SK-N-SH (cell line): ENCODE measurements at regions not wholly inside any gene's neighbourhood (a gene's known extent, or its start where the extent isn't known, plus 50 kb on each side); places are given as distances from the start of the nearest gene placed in this dataset.

Experiments
- GABPA ChIP-seq: IDR thresholded peaks from 2 replicates; pipeline ENCODE4 v1.4.0; 2012; ENCODE audit warnings: low read depth, mild to moderate bottlenecking
- MXI1 ChIP-seq: IDR thresholded peaks from 2 replicates; pipeline ENCODE4 v1.6.1; 2012; ENCODE audit warnings: mild to moderate bottlenecking, low read depth, low read length, improper control_type of control experiment
- NRF1 ChIP-seq: IDR thresholded peaks from 2 replicates; pipeline ENCODE4 v1.6.1; 2012; ENCODE audit warnings: low read depth, mild to moderate bottlenecking, low read length
- TF ChIP-seq, protein P1 (sequence below): fragments of 200-600 bp; sonication (generic); IDR thresholded peaks from 2 replicates; pipeline ENCODE4 v1.6.1; 2017; ENCODE audit warnings: antibody characterized with exemption, mild to moderate bottlenecking, moderate library complexity

DNA sequence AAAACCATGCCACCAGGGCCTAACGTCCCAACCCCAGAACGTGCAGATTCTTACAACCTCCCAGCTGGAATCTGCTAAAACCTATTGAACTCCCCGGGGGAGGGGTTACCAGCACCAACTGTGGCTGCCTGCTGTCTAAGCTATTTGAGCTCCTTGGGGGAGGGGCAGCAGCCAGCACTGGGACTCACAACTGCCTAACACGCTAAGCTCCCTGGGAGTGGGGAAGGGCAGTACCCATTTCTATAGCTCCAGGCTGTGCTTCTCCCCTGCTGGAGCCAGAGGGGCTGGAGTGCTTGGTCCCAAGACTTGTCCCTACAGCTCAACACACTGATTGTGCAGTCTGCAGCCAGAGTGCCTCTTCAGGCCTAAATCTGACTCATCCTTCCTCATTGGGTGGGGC is 459.8 kb upstream of the FGF16 start:
- TF ChIP-seq GABPA (no peak), NRF1 (no peak), MXI1 (no peak)
- TF ChIP-seq, protein P1, sequence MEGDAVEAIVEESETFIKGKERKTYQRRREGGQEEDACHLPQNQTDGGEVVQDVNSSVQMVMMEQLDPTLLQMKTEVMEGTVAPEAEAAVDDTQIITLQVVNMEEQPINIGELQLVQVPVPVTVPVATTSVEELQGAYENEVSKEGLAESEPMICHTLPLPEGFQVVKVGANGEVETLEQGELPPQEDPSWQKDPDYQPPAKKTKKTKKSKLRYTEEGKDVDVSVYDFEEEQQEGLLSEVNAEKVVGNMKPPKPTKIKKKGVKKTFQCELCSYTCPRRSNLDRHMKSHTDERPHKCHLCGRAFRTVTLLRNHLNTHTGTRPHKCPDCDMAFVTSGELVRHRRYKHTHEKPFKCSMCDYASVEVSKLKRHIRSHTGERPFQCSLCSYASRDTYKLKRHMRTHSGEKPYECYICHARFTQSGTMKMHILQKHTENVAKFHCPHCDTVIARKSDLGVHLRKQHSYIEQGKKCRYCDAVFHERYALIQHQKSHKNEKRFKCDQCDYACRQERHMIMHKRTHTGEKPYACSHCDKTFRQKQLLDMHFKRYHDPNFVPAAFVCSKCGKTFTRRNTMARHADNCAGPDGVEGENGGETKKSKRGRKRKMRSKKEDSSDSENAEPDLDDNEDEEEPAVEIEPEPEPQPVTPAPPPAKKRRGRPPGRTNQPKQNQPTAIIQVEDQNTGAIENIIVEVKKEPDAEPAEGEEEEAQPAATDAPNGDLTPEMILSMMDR: no peak
